ENCODE measurements at regions not wholly inside any gene's neighbourhood (a gene's known extent, or its start where the extent isn't known, plus 50 kb on each side); places are given as distances from the start of the nearest gene placed in this dataset.

DNA sequence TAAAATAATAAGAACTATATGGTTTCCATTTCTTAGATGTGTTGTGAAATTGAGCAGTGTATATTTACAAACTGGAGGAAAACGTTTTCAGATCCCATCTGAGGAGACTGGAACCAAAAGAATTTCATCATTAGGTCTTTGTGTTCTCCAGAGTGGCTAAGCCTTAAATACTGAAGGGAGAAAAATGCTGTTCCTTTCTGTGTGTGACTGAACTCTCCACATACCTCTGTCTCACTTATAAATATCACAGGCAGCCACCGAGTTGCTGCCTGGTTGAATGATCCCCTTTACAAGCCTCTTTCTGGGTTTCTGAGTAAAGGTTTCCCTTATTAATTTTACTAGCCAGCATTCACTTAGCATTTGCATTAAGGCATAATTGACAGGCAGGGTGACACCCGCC lies 913.9 kb upstream of the NR2F2 start (continued):
- TF ChIP-seq RCOR1 (IDR thresholded peaks at IDR 0.05; ENCODE audit: low read length) (no peak), SIN3A (IDR thresholded peaks at IDR 0.05; ENCODE audit: borderline replicate concordance, low read depth, low read length) (no peak), POLR2AphosphoS5 (IDR thresholded peaks at IDR 0.05; ENCODE audit: low read depth, low read length) (no peak), TCF12 (IDR thresholded peaks at IDR 0.05) (no peak), GABPA (IDR thresholded peaks at IDR 0.05; ENCODE audit: low read depth) (no peak), NFIC (IDR thresholded peaks at IDR 0.05; ENCODE audit: borderline replicate concordance) (no peak), MXI1 (IDR thresholded peaks at IDR 0.05; ENCODE audit: low read depth, low read length) (no peak), FOXM1 (IDR thresholded peaks at IDR 0.05; ENCODE audit: low read depth) (no peak)

- H3F3A ChIP-seq (replicated peaks; ENCODE audit: insufficient read depth): no peaks in the 10 kb centered on the region
- ChIA-PET POLR2A (interaction anchor here (0.7 kb wide), 1 partner anchor 176 kb away, joined by 3 read pairs; no protein-coding TSS in a partner anchor), CTCF (interaction anchor here (0.7 kb wide), 1 partner anchor 55 kb away, joined by 3 read pairs; no protein-coding TSS in a partner anchor)
- no peaks in the 10 kb centered on the region for H3K27me3 ChIP-seq (ENCODE audit: insufficient read depth)
- H3K27ac ChIP-seq (ENCODE audit: low read depth in 2 of 2, low read length in 1 of 2): no peak overlapping the region
- H3K79me2 ChIP-seq (ENCODE audit: insufficient read depth): no peaks in the 10 kb centered on the region
- H3K9me3 ChIP-seq: no peaks in the 10 kb centered on the region
- no peak overlapping the region for H3K4me3 ChIP-seq (ENCODE audit: low read depth in 2 of 2, low read length in 1 of 2)
- TF ChIP-seq, protein P1, sequence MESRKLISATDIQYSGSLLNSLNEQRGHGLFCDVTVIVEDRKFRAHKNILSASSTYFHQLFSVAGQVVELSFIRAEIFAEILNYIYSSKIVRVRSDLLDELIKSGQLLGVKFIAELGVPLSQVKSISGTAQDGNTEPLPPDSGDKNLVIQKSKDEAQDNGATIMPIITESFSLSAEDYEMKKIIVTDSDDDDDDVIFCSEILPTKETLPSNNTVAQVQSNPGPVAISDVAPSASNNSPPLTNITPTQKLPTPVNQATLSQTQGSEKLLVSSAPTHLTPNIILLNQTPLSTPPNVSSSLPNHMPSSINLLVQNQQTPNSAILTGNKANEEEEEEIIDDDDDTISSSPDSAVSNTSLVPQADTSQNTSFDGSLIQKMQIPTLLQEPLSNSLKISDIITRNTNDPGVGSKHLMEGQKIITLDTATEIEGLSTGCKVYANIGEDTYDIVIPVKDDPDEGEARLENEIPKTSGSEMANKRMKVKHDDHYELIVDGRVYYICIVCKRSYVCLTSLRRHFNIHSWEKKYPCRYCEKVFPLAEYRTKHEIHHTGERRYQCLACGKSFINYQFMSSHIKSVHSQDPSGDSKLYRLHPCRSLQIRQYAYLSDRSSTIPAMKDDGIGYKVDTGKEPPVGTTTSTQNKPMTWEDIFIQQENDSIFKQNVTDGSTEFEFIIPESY (IDR thresholded peaks at IDR 0.05; ENCODE audit: borderline replicate concordance, low read depth): no peak
- TF ChIP-seq FOXM1 (IDR thresholded peaks at IDR 0.05; ENCODE audit: low read depth) (no peak), FOSL2 (IDR thresholded peaks at IDR 0.05; ENCODE audit: borderline replicate concordance, low read depth) (no peak), RXRA (IDR thresholded peaks at IDR 0.05; ENCODE audit: borderline replicate concordance, low read depth) (no peak), GABPA (IDR thresholded peaks at IDR 0.05; ENCODE audit: low read depth) (no peak), MEF2A (IDR thresholded peaks at IDR 0.05; ENCODE audit: borderline replicate concordance, low read depth) (no peak), TEAD4 (IDR thresholded peaks at IDR 0.05; ENCODE audit: borderline replicate concordance, insufficient read depth) (no peak), REST (IDR thresholded peaks at IDR 0.05; ENCODE audit: low read depth, low read length) (no peak), EP300 (IDR thresholded peaks at IDR 0.05; ENCODE audit: borderline replicate concordance in 1 of 2, low read depth in 1 of 2, low read length in 1 of 2) (no peak), USF2 (IDR thresholded peaks at IDR 0.05; ENCODE audit: borderline replicate concordance, low read depth, low read length) (no peak), EZH2phosphoT487 (IDR thresholded peaks at IDR 0.05; ENCODE audit: borderline replicate concordance, low read depth) (no peak), TCF12 (IDR thresholded peaks at IDR 0.05) (no peak), SMC3 (IDR thresholded peaks at IDR 0.05; ENCODE audit: low read depth, low read length) (no peak), MXI1 (IDR thresholded peaks at IDR 0.05; ENCODE audit: low read depth, low read length) (no peak), RCOR1 (IDR thresholded peaks at IDR 0.05; ENCODE audit: low read length) (no peak)
- no peak overlapping the region for H3K9ac ChIP-seq
- no peak overlapping the region for H3K4me2 ChIP-seq
- no peaks in the 10 kb centered on the region for H4K20me1 ChIP-seq (ENCODE audit: insufficient read depth)
- no peaks in the 10 kb centered on the region for H3K9me2 ChIP-seq
- no peak overlapping the region for H2AFZ ChIP-seq (ENCODE audit: low read depth)
- H3K4me1 ChIP-seq (ENCODE audit: control insufficient read depth in 1 of 2, insufficient read depth in 2 of 2, low read depth in 1 of 2, low read length in 1 of 2): no peaks in the 10 kb centered on the region
- DNase-seq: no peak
- 37% methylated on average over 3 of the region's 3 CpGs for WGBS (ENCODE audit: low lambda C conversion rate)
- no peaks in the 10 kb centered on the region for H3K36me3 ChIP-seq (replicated peaks in 1 of 2; ENCODE audit: control insufficient read depth in 1 of 2, insufficient read depth in 2 of 2, low read length in 1 of 2)
These were observed 912.7 kb upstream of the NR2F2 start for GRCh38 chr15:95417761-95418160.
